Stomach smooth muscle (tissue), 2 donors: ENCODE measurements at regions not wholly inside any gene's neighbourhood (a gene's known extent, or its start where the extent isn't known, plus 50 kb on each side); places are given as distances from the start of the nearest gene placed in this dataset.

Experiments
- H3K27ac ChIP-seq: one replicate; pipeline ENCODE4 v1.7.0; 2013; ENCODE audit warnings: mild to moderate bottlenecking, low read length, inconsistent platforms
- H3K27me3 ChIP-seq, 2 donors: one replicate each; pipeline ENCODE4 v1.7.0; 2013; ENCODE audit warnings: low read length in 2 of 2; ENCODE audit not compliant: insufficient read depth in 2 of 2, control insufficient read depth in 1 of 2
- H3K36me3 ChIP-seq, 2 donors: one replicate each; pipeline ENCODE4 v1.7.0; 2013; ENCODE audit warnings: low read length in 2 of 2; ENCODE audit not compliant: control insufficient read depth in 2 of 2, insufficient read depth in 2 of 2
- H3K4me1 ChIP-seq: one replicate; pipeline ENCODE4 v1.7.0; 2013; ENCODE audit warnings: low read length; ENCODE audit not compliant: control insufficient read depth, insufficient read depth
- H3K4me3 ChIP-seq, 2 donors: one replicate each; pipeline ENCODE4 v1.7.0; 2013; ENCODE audit warnings: low read length in 2 of 2
- H3K9ac ChIP-seq, 2 donors: one replicate each; pipeline ENCODE4 v1.7.0; 2013; ENCODE audit warnings: low read length in 2 of 2, mild to moderate bottlenecking in 1 of 2
- H3K9me3 ChIP-seq, 2 donors: one replicate each; pipeline ENCODE4 v1.7.0; 2013; ENCODE audit warnings: low read length in 2 of 2; ENCODE audit not compliant: control insufficient read depth in 2 of 2
- donor health status: healthy.
- donor health status: Pancreatic carcinoma.

DNA sequence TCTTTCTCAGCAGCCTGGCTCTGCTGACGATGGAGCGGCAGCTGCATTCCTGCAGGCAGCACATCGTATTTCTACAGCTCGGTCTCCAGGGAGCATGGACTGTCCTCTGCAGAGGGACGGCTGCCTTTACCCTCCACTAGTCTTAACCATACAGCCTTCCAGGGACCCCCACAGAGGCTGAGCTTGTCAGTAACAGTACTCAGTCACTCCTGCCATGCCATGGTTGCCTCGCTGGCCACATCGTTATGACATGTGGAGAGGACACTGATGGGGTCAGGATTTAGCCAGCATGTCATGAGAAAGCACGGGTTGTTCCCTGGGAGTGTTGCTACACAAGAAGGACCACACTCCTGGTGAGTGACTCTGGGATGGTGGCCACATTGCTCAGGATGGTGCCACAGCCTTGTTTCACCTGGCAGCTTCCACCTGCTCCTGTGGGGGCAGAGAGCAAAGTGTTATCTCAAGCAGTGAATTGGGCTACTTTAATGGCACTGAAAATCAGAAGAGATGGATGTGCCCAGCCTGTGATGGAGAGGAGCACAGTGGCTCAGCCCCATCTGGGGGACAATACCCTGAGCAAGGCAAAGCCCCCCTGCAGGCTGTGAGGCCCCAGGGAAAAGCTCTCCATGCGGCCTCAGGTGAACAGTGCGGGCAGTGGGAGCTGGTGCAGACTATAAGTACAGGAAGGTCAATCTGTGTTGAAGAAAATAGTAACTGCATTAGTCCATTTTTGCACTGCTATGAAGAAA lies 443.9 kb downstream of the TCERG1L start:
- H3K27me3 ChIP-seq = peaks cover 2% of the 10 kb centered on the region in 2 donors
- H3K36me3 ChIP-seq = no peaks in the 10 kb centered on the region

DNA sequence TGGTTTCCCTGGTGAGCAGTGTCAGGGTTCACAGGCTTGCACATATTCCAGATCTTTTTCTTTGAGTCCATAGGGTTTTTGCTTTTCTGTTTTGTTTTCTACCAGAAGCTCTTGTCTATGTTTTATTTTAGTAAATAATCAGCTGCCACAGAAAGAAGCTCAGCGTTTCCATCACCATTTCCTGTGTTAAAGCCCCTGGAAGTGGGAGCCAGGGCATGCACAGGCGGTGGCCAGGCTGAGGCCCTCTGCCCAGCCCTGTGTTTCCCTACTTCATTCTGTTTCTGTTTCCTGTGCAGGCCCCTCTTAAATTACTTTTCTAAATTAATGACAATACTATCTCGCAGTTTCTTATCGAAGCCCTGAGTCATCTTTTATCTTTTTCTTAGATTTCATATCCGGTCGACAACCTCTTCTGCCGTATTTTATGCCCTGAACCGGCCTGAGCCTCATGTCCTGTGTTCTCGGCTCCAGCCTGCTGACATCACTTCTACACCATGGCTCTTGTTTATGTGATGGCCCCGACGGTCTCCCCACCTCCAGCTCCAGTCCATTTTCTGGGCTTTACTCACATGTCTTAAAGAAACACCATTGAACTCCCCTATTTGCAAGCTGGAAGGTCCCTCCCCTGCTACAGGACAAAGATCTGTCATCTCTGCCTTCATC lies 442.2 kb downstream of the TCERG1L start:
- no peaks in the 10 kb centered on the region for H3K36me3 ChIP-seq
- peaks cover 2% of the 10 kb centered on the region in 2 donors for H3K27me3 ChIP-seq
- H3K4me1 ChIP-seq = no peaks in the 10 kb centered on the region
- H3K27ac ChIP-seq = no peak overlapping the region
- no peak overlapping the region for H3K9ac ChIP-seq
- H3K9me3 ChIP-seq = peaks cover 3 to 5% of the 10 kb centered on the region in 2 donors
- no peak overlapping the region for H3K4me3 ChIP-seq

More for the DNA sequence above, 443.9 kb downstream of the TCERG1L start:
- Histone ChIP-seq H3K4me3 (no peak overlapping the region), H3K27ac (no peak overlapping the region), H3K4me1 (no peaks in the 10 kb centered on the region), H3K9ac (no peak overlapping the region), H3K9me3 (peaks cover 0 to 3% of the 10 kb centered on the region in 2 donors)

- Histone ChIP-seq H3K9me3 (peaks cover 3 to 5% of the 10 kb centered on the region in 2 donors), H3K27me3 (peaks cover 2% of the 10 kb centered on the region in 2 donors), H3K36me3 (no peaks in the 10 kb centered on the region)
Measured at GRCh38 chr10:130871406-130871805, 440.1 kb downstream of the TCERG1L start.

GRCh38 chr10:130873636-130874035 lies 437.9 kb downstream of the TCERG1L start:
- no peak overlapping the region for H3K4me3 ChIP-seq
- H3K27ac ChIP-seq = no peak overlapping the region
- H3K36me3 ChIP-seq = no peaks in the 10 kb centered on the region
- peaks cover 0 to 2% of the 10 kb centered on the region in 2 donors for H3K27me3 ChIP-seq
- no peaks in the 10 kb centered on the region for H3K4me1 ChIP-seq
- no peak overlapping the region for H3K9ac ChIP-seq
- H3K9me3 ChIP-seq = peaks cover 3 to 5% of the 10 kb centered on the region in 2 donors

More at GRCh38 chr10:130871406-130871805, 440.1 kb downstream of the TCERG1L start:
- Histone ChIP-seq H3K27ac (no peak overlapping the region), H3K9ac (no peak overlapping the region), H3K4me1 (no peaks in the 10 kb centered on the region), H3K4me3 (no peak overlapping the region)

GRCh38 chr10:130875116-130875515 lies 436.4 kb downstream of the TCERG1L start:
- Histone ChIP-seq H3K27ac (no peak overlapping the region), H3K4me1 (no peaks in the 10 kb centered on the region), H3K4me3 (no peak overlapping the region), H3K36me3 (no peaks in the 10 kb centered on the region), H3K9ac (no peak overlapping the region), H3K9me3 (peaks cover 3 to 5% of the 10 kb centered on the region in 2 donors), H3K27me3 (peaks cover 0 to 2% of the 10 kb centered on the region in 2 donors)

GRCh38 chr10:130875897-130876472 lies 435.5 kb downstream of the TCERG1L start:
- no peak overlapping the region for H3K27ac ChIP-seq

GRCh38 chr10:130877126-130877525 lies 434.4 kb downstream of the TCERG1L start:
- no peak overlapping the region for H3K4me3 ChIP-seq
- H3K27me3 ChIP-seq = no peaks in the 10 kb centered on the region
- H3K9ac ChIP-seq = no peak overlapping the region
- no peaks in the 10 kb centered on the region for H3K4me1 ChIP-seq
- no peaks in the 10 kb centered on the region for H3K36me3 ChIP-seq
- peaks cover 3 to 5% of the 10 kb centered on the region in 2 donors for H3K9me3 ChIP-seq
- no peak overlapping the region for H3K27ac ChIP-seq

More at GRCh38 chr10:130875897-130876472, 435.5 kb downstream of the TCERG1L start:
- Histone ChIP-seq H3K27me3 (peaks cover 0 to 2% of the 10 kb centered on the region in 2 donors), H3K4me3 (no peak overlapping the region), H3K9ac (no peak overlapping the region), H3K36me3 (no peaks in the 10 kb centered on the region), H3K4me1 (no peaks in the 10 kb centered on the region), H3K9me3 (peaks cover 3 to 5% of the 10 kb centered on the region in 2 donors)

DNA sequence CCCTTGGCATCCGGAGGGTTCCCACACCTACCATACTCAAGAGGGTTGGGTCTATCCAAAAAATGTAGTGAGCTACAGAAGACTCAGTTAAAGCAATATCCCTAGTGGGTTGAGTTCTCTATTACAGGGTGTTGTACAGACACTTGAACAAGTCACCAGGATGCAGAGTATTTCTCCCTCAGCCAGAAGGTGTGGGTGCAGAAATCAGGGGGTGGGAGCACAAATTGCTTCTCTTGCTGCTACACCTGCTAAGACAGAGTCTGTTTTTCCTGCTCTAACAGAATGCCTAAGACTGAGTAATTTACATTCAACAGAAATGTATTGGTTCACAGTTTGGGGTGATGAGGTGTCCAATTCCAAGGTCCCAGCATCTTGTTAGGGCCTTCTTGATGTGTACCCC lies 433.4 kb downstream of the TCERG1L start:
- H3K36me3 ChIP-seq = no peaks in the 10 kb centered on the region
- no peak overlapping the region for H3K9ac ChIP-seq
- no peaks in the 10 kb centered on the region for H3K27me3 ChIP-seq
- peaks cover 0 to under 1% of the 10 kb centered on the region in 2 donors for H3K9me3 ChIP-seq
- no peak overlapping the region for H3K27ac ChIP-seq
- H3K4me3 ChIP-seq = no peak overlapping the region
- no peaks in the 10 kb centered on the region for H3K4me1 ChIP-seq

DNA sequence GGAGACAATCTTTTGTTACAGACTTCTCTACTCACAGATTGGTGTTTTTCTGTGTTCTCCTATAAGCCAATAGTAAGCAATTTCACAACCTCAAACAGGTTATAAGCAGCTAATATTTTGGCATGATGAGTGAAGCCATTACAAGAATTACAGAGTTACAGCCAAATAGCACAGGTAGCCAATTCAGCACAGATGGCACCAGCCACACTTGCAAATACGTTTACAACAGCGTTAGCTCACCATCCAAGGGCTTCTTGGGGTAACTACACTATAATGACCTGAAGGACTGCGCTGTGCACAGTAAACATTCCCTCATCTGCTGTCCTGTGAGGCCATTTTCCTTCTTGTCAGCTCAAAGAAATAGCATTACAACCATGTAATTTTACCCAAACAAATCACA lies 428.6 kb downstream of the TCERG1L start:
- Histone ChIP-seq H3K27ac (no peak overlapping the region), H3K27me3 (peaks cover 0 to 6% of the 10 kb centered on the region in 2 donors), H3K4me3 (no peak overlapping the region), H3K4me1 (no peaks in the 10 kb centered on the region), H3K9ac (no peak overlapping the region), H3K9me3 (no peaks in the 10 kb centered on the region), H3K36me3 (no peaks in the 10 kb centered on the region)

- peaks cover 0 to 6% of the 10 kb centered on the region in 2 donors for H3K27me3 ChIP-seq
- no peak overlapping the region for H3K27ac ChIP-seq
- H3K36me3 ChIP-seq = no peaks in the 10 kb centered on the region
- no peak overlapping the region for H3K9ac ChIP-seq
- no peak overlapping the region for H3K4me3 ChIP-seq
- no peaks in the 10 kb centered on the region for H3K4me1 ChIP-seq
- no peaks in the 10 kb centered on the region for H3K9me3 ChIP-seq
Measured at GRCh38 chr10:130884456-130884855, 427.1 kb downstream of the TCERG1L start.
